Uterus (tissue), 2 donors: ENCODE measurements at regions not wholly inside any gene's neighbourhood (a gene's known extent, or its start where the extent isn't known, plus 50 kb on each side); places are given as distances from the start of the nearest gene placed in this dataset.

ENCODE experiments used
- CTCF ChIP-seq, 4 experiments: fragments of 200-600 bp in 2 of 4; fragments of 450-650 bp in 2 of 4; sonication (generic) in 2 of 4; IDR thresholded peaks; one replicate each; pipeline ENCODE4 v1.5.1; 2016 to 2019; ENCODE audit warnings: antibody characterized with exemption in 4 of 4, mild to moderate bottlenecking in 2 of 4, moderate library complexity in 1 of 4
- POLR2A ChIP-seq, 2 donors: fragments of 450-650 bp; IDR thresholded peaks; one replicate each; pipeline ENCODE4 v1.6.1; 2016; ENCODE audit warnings: antibody characterized with exemption in 2 of 2, mild to moderate bottlenecking in 1 of 2, moderate library complexity in 1 of 2

- TF ChIP-seq CTCF (IDR thresholded peaks at IDR 0.05) (no peak), POLR2A (IDR thresholded peaks at IDR 0.05) (no peak)
Measured at GRCh38 chr19:29119590-29119989, 93.4 kb downstream of the UQCRFS1 start.
